ENCODE measurements at regions not wholly inside any gene's neighbourhood (a gene's known extent, or its start where the extent isn't known, plus 50 kb on each side); places are given as distances from the start of the nearest gene placed in this dataset.

DNA sequence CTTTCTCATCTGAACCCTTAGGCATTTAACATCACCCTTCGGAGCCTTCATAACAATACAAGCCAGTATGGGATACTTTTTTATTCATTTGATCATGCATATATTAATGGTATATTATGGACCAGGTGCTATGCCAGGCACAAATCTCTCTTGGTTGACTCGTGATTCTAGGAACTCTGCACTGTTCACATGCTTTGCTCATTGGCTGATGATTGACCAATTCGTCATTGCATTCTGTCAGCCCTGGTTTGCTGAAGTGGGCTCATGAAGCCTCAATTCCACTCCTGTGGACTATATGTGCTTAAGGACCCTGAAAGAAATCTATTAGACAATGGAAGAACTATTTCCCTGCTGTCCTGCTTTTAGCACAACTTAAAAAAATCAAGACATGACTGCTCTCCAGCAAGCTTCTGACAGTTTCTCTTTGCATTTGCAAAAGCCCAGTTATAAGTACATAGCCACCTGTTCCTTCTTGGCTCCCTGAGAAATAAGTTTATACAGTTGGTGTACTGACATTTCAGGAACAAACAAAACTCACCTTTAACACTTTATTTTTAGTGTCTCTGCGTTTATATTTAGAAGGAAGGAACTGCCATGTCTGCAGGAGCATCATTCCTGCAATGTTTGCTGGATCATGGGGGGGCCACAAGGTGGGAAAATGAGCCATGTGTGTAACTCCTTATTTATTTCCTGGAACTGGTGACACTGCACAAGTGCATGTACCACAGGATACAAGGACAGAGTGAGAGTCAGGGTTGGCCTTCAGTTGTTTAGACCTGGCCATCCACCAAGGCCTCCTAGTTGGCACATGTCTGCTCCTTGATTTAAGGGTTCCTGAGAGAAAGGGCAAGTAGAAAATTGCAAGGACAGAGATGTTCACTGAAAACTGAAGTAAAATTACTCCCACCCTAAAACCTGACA lies 146.0 kb upstream of the NAMPT start:
- TF ChIP-seq POLR2A (IDR thresholded peaks at IDR 0.05) = no peak
- no peak for TF ChIP-seq CTCF (IDR thresholded peaks at IDR 0.05 in 8 of 11, conservative IDR thresholded peaks at IDR 0.05 in 3 of 11)
- no peak for TF ChIP-seq POLR2AphosphoS5 (IDR thresholded peaks at IDR 0.05)

Measured in spleen (tissue), 7 donors.